Stromal cell of bone marrow (primary cell): ENCODE measurements at regions not wholly inside any gene's neighbourhood (a gene's known extent, or its start where the extent isn't known, plus 50 kb on each side); places are given as distances from the start of the nearest gene placed in this dataset.
A peak's percentile ranks its signal among the peaks of the same experiment; 100 is the strongest.

Experiments
- DNase-seq: peaks from one replicate; pipeline ENCODE4 v3.0.0-alpha.2; 2012; ENCODE audit warnings: low read depth

GRCh38 chr2:220980966-220981675 lies 591.0 kb downstream of the EPHA4 start:
- no peak for DNase-seq

- DNase-seq: no peak
Observed at GRCh38 chr2:220981926-220982325, 590.2 kb downstream of the EPHA4 start.

- DNase-seq: no peak
Observed at GRCh38 chr2:220985561-220985960, 586.5 kb downstream of the EPHA4 start.

GRCh38 chr2:220987839-220988238 lies 584.3 kb downstream of the EPHA4 start:
- DNase-seq: no peak

- no peak for DNase-seq
Observed at GRCh38 chr2:220991972-220992371, 580.1 kb downstream of the EPHA4 start.

- no peak for DNase-seq
Observed at GRCh38 chr2:220994846-220995245, 577.3 kb downstream of the EPHA4 start.

- DNase-seq: no peak
Observed at GRCh38 chr2:220995581-220995980, 576.5 kb downstream of the EPHA4 start.

- DNase-seq: no peak
Observed at GRCh38 chr2:220998156-220998555, 573.9 kb downstream of the EPHA4 start.

- peak; percentile 8 for DNase-seq
Observed at GRCh38 chr2:220999356-220999755, 572.7 kb downstream of the EPHA4 start.

- DNase-seq: no peak
Observed at GRCh38 chr2:221001381-221001801, 570.7 kb downstream of the EPHA4 start.

GRCh38 chr2:221002101-221002685 lies 569.9 kb downstream of the EPHA4 start:
- DNase-seq: no peak

GRCh38 chr2:221005338-221005737 lies 566.8 kb downstream of the EPHA4 start:
- DNase-seq: no peak

- no peak for DNase-seq
Observed at GRCh38 chr2:221006084-221006483, 566.0 kb downstream of the EPHA4 start.

GRCh38 chr2:221016551-221016950 lies 555.6 kb downstream of the EPHA4 start:
- no peak for DNase-seq

GRCh38 chr2:221018262-221018661 lies 553.8 kb downstream of the EPHA4 start:
- DNase-seq: no peak

GRCh38 chr2:221019668-221020067 lies 552.4 kb downstream of the EPHA4 start:
- DNase-seq: no peak

GRCh38 chr2:221022554-221022953 lies 549.5 kb downstream of the EPHA4 start:
- DNase-seq: no peak

- DNase-seq: no peak
Observed at GRCh38 chr2:221025398-221025797, 546.7 kb downstream of the EPHA4 start.

- DNase-seq: no peak
Observed at GRCh38 chr2:221034026-221034701, 537.9 kb downstream of the EPHA4 start.

GRCh38 chr2:221034973-221035372 lies 537.1 kb downstream of the EPHA4 start:
- DNase-seq: no peak

- DNase-seq: no peak
Observed at GRCh38 chr2:221042926-221043325, 529.2 kb downstream of the EPHA4 start.

GRCh38 chr2:221044781-221045180 lies 527.3 kb downstream of the EPHA4 start:
- no peak for DNase-seq

- DNase-seq: no peak
Observed at GRCh38 chr2:221050020-221050795, 521.9 kb downstream of the EPHA4 start.
